Liver (tissue), 3 donors: ENCODE measurements at regions not wholly inside any gene's neighbourhood (a gene's known extent, or its start where the extent isn't known, plus 50 kb on each side); places are given as distances from the start of the nearest gene placed in this dataset.

Experiments used
- FOXA2 ChIP-seq: IDR thresholded peaks from 2 replicates; pipeline ENCODE4 v1.6.1; 2016; ENCODE audit warnings: antibody characterized with exemption
- JUND ChIP-seq, 2 donors: IDR thresholded peaks; 2 replicates each; pipeline ENCODE4 v1.6.1; 2016; ENCODE audit warnings: antibody characterized with exemption in 2 of 2
- NR2F2 ChIP-seq: IDR thresholded peaks from 2 replicates; pipeline ENCODE4 v1.6.1; 2016; ENCODE audit warnings: antibody characterized with exemption
- RAD21 ChIP-seq, 2 donors: IDR thresholded peaks; 2 replicates each; pipeline ENCODE4 v1.6.1; 2016; ENCODE audit warnings: antibody characterized with exemption in 2 of 2, mild to moderate bottlenecking in 2 of 2
- RXRA ChIP-seq, 2 donors: IDR thresholded peaks; 2 replicates each; pipeline ENCODE4 v1.6.1; 2017 to 2018; ENCODE audit warnings: antibody characterized with exemption in 2 of 2, mild to moderate bottlenecking in 1 of 2
- SP1 ChIP-seq: IDR thresholded peaks from 2 replicates; pipeline ENCODE4 v1.6.1; 2018; ENCODE audit warnings: antibody characterized with exemption, mild to moderate bottlenecking
- TAF1 ChIP-seq: conservative IDR thresholded peaks from 2 replicates; pipeline ENCODE4 v1.6.1; 2016; ENCODE audit warnings: antibody characterized with exemption, mild to moderate bottlenecking
- YY1 ChIP-seq: IDR thresholded peaks from 2 replicates; pipeline ENCODE4 v1.6.1; 2016; ENCODE audit warnings: antibody characterized with exemption, mild to moderate bottlenecking
- TF ChIP-seq, protein P1 (sequence below): fragments of 150-350 bp; IDR thresholded peaks from 2 replicates; pipeline ENCODE4 v1.5.1; 2017; ENCODE audit warnings: improper control_type of control experiment, low read depth, low read length; ENCODE audit not compliant: missing input control
- TF ChIP-seq, protein P2 (sequence below): IDR thresholded peaks from 2 replicates; pipeline ENCODE4 v1.6.1; 2016; ENCODE audit warnings: antibody characterized with exemption
- TF ChIP-seq, protein P3 (sequence below): IDR thresholded peaks from 2 replicates; pipeline ENCODE4 v1.6.1; 2016; ENCODE audit warnings: antibody characterized with exemption, mild to moderate bottlenecking
- donor health status: healthy.
- donor health status: healthy.

DNA sequence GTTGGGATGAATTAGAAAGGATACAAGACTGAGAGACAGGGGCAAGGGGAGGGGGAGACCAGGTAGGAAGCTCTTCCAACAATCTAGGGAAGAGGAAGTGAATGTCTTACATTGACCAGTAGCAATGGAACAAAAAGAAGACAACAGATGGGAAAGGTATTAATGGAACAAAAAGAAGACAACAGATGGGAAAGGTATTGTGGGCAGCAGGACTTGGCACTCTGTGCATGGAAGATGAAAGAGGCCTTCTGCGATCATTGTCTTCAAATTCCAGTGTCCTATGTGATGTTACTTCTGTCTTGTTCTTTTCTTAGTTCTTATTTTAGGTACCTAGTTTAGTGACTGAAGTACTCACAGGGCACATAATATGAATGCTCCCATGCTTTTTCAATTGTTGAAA is 161.8 kb downstream of the PALM2AKAP2 start:
- TF ChIP-seq, protein P1, sequence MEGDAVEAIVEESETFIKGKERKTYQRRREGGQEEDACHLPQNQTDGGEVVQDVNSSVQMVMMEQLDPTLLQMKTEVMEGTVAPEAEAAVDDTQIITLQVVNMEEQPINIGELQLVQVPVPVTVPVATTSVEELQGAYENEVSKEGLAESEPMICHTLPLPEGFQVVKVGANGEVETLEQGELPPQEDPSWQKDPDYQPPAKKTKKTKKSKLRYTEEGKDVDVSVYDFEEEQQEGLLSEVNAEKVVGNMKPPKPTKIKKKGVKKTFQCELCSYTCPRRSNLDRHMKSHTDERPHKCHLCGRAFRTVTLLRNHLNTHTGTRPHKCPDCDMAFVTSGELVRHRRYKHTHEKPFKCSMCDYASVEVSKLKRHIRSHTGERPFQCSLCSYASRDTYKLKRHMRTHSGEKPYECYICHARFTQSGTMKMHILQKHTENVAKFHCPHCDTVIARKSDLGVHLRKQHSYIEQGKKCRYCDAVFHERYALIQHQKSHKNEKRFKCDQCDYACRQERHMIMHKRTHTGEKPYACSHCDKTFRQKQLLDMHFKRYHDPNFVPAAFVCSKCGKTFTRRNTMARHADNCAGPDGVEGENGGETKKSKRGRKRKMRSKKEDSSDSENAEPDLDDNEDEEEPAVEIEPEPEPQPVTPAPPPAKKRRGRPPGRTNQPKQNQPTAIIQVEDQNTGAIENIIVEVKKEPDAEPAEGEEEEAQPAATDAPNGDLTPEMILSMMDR = no peak
- no peak for TF ChIP-seq FOXA2
- TF ChIP-seq, protein P2, sequence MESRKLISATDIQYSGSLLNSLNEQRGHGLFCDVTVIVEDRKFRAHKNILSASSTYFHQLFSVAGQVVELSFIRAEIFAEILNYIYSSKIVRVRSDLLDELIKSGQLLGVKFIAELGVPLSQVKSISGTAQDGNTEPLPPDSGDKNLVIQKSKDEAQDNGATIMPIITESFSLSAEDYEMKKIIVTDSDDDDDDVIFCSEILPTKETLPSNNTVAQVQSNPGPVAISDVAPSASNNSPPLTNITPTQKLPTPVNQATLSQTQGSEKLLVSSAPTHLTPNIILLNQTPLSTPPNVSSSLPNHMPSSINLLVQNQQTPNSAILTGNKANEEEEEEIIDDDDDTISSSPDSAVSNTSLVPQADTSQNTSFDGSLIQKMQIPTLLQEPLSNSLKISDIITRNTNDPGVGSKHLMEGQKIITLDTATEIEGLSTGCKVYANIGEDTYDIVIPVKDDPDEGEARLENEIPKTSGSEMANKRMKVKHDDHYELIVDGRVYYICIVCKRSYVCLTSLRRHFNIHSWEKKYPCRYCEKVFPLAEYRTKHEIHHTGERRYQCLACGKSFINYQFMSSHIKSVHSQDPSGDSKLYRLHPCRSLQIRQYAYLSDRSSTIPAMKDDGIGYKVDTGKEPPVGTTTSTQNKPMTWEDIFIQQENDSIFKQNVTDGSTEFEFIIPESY = no peak
- no peak for TF ChIP-seq RAD21 (IDR thresholded peaks at IDR 0.05)
- TF ChIP-seq NR2F2 = no peak
- no peak for TF ChIP-seq SP1
- TF ChIP-seq JUND (IDR thresholded peaks at IDR 0.05) = no peak
- no peak for TF ChIP-seq RXRA (IDR thresholded peaks at IDR 0.05)
- no peak for TF ChIP-seq TAF1
- TF ChIP-seq, protein P3, sequence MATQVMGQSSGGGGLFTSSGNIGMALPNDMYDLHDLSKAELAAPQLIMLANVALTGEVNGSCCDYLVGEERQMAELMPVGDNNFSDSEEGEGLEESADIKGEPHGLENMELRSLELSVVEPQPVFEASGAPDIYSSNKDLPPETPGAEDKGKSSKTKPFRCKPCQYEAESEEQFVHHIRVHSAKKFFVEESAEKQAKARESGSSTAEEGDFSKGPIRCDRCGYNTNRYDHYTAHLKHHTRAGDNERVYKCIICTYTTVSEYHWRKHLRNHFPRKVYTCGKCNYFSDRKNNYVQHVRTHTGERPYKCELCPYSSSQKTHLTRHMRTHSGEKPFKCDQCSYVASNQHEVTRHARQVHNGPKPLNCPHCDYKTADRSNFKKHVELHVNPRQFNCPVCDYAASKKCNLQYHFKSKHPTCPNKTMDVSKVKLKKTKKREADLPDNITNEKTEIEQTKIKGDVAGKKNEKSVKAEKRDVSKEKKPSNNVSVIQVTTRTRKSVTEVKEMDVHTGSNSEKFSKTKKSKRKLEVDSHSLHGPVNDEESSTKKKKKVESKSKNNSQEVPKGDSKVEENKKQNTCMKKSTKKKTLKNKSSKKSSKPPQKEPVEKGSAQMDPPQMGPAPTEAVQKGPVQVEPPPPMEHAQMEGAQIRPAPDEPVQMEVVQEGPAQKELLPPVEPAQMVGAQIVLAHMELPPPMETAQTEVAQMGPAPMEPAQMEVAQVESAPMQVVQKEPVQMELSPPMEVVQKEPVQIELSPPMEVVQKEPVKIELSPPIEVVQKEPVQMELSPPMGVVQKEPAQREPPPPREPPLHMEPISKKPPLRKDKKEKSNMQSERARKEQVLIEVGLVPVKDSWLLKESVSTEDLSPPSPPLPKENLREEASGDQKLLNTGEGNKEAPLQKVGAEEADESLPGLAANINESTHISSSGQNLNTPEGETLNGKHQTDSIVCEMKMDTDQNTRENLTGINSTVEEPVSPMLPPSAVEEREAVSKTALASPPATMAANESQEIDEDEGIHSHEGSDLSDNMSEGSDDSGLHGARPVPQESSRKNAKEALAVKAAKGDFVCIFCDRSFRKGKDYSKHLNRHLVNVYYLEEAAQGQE = no peak
- no peak for TF ChIP-seq YY1
